NCI-H1092 (cell line): ENCODE measurements at regions not wholly inside any gene's neighbourhood (a gene's known extent, or its start where the extent isn't known, plus 50 kb on each side); places are given as distances from the start of the nearest gene placed in this dataset.
"Not testable (repeated sequence)": the region's sequence is repeated elsewhere in the genome, so short reads cannot be mapped to it uniquely, and the experiment has no call there.

Experiments
- DNase-seq: peaks from one replicate; lab custom pipeline; 2025; lab: John Stamatoyannopoulos, UW

GRCh38 chr9:78172610-78173009, 63.3 kb upstream of the CEP78 start:
- not testable (repeated sequence) for DNase-seq

- no peak for DNase-seq
These were observed 64.2 kb upstream of the CEP78 start for GRCh38 chr9:78171651-78172050.

GRCh38 chr9:78169125-78169524, 66.8 kb upstream of the CEP78 start:
- no peak for DNase-seq

- no peak for DNase-seq
These were observed 68.5 kb upstream of the CEP78 start for GRCh38 chr9:78167356-78167755.

DNA sequence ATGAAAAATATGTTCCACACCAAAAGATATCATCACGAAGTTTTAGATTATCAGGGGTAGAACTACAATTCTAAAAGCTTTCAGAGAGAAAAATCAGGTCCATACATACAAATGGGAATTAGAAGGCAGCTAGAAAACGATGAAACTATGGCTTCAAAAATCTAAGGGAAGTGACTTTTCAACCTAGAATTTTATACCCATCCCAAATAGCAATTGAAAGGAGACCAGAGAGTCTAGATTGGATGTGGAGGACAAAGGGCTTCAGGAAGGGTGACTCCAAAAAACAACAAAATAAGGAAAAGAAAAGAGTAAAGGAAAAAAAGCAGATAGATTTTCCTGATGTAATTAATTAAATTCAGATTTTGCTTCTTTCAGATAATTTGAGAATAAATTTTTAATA, 72.0 kb upstream of the CEP78 start:
- no peak for DNase-seq

- no peak for DNase-seq
These were observed 77.6 kb upstream of the CEP78 start for GRCh38 chr9:78158286-78158685.

GRCh38 chr9:78150983-78151356, 84.9 kb upstream of the CEP78 start:
- DNase-seq, result no peak

GRCh38 chr9:78150312-78150982, 85.4 kb upstream of the CEP78 start:
- DNase-seq, result no peak

DNA sequence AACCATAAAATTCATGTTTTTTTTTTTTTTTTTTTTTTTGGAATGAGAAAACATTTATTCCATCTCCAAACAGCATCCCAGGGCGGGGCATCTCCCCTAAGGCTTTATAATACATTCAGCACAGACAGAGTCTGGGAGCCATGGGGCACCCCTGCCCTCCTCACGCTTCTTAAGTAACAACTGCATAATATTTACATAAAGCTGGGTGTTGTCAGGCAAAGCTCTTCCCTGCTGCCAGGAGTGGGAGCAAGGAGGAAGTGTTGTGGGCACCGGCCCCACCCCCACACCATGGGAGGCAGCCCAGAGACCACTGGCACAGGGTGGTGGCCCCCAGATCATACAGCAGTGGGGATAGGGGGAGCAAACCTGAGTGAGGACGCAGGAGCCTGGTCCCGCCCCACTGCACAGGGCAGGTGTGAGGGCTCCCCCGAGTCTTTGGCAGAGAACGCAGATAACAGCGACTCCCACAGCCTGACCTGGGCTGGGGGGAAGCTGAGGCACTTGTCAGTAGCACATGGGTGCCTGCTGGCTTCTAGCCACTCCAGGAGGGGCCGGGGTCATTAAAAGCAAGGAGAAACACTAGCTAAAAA, 86.1 kb upstream of the CEP78 start:
- no peak for DNase-seq

DNA sequence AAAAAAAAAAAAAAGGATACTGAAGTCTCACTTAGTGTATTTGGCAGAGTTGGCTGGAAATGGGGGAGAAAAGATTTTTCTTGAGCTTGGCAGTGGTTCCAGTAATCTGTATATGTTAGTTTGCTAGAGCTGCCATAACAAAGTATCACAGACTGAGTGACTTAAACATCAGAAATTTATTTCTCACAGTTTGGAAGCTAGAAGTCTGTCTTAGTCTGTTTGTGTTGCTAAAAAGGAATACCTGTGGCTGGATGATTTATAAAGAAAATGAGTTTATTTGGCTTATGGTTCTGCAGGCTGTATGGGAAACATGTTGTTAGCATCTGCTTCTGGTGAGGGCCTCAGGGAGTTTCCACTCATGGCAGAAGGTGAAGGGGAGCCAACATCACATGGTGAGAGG, 89.6 kb upstream of the CEP78 start:
- DNase-seq, result no peak

DNA sequence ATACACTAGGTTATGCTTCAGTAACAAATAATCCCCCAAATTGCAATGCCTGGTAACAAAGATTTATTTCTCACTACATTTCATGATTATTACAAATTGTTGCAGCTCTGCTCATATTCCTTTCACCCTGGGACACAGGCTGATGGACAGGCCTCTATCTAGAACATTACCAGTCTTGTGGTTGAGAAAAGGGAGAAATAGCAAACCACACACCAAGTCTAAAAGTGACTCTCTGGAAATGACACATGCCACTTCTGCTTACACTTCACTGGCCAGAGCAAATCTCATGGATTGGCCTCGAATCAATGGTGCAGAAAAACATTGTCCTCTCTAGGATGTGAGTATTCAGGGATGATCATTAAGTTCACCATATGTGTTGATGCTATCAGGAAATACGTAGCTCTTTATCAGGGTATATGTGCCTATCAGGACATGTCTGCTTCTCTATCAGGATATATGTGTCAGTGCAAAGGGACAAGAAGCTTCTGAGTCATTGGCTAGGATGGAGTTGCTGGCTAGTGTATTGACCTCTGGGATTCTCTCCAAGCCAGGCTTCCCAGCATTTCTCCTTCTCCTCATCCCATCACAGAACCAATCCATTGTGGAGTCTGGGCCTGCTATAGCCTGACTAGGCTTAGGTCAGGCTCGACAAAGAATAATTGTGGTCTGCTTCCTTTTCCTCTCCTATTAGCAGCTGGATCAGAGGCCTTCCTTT, 91.1 kb upstream of the CEP78 start:
- no peak for DNase-seq

DNA sequence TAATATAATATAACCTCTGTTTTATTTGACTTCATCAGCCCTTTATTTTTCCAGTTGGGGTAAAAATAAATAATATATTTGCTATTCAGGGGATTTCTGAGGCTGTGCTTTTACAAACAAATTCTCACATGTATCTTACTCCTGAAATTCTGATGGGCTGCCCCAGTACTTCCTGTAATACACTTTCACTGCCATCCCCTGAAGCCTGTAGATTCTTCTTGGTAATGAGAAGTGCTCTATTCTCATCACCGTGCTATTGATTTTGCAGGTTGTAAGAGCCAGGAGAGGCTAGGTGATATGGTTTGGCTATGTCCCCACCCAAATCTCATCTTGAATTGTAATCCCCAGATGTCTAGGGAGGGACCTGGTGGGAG, 91.9 kb upstream of the CEP78 start:
- no peak for DNase-seq

- DNase-seq, result no peak
These were observed 92.4 kb upstream of the CEP78 start for GRCh38 chr9:78143281-78144007.

- not testable (repeated sequence) for DNase-seq
These were observed 93.6 kb upstream of the CEP78 start for GRCh38 chr9:78142264-78142663.

DNA sequence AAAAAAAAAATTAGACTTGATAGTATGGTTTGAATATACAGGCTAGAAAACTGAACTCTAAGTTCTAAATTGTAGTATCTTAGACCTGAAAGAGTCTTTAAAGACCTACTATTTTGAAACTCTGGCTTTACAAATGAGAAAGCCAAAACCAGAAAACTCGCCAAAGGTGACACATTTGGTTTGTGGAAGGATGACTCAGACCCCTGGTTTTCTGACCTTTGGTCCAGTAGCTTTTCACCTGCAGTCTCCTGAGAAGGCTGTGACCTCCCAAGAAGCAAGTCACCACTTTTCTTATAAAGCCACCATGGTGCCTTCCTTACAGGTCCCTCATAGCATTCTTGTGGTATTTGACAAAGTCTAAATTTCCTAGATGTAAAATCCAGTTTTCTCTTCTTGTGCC, 102.1 kb upstream of the CEP78 start:
- DNase-seq, result no peak

DNA sequence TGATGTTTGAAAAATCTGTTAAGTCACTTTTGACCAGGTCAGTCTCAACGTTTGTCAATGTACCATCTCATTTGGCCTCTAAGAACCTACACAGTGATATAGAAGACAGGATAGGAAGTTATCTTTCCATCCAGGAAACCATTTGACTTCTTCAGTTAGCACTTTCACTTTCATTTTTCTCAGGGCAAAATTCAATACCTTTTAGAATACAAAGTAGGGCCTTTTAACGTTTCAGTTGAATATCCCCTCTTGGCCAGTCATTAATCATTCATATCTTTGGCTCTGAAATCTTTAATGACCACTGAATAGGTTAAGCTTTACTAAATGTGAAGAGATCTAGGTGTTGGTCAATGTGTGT, 101.1 kb upstream of the GNAQ start:
- DNase-seq, result no peak

- DNase-seq, result no peak
These were observed 100.5 kb upstream of the GNAQ start for GRCh38 chr9:78131969-78132700.

GRCh38 chr9:78130853-78131252, 99.2 kb upstream of the GNAQ start:
- no peak for DNase-seq

DNA sequence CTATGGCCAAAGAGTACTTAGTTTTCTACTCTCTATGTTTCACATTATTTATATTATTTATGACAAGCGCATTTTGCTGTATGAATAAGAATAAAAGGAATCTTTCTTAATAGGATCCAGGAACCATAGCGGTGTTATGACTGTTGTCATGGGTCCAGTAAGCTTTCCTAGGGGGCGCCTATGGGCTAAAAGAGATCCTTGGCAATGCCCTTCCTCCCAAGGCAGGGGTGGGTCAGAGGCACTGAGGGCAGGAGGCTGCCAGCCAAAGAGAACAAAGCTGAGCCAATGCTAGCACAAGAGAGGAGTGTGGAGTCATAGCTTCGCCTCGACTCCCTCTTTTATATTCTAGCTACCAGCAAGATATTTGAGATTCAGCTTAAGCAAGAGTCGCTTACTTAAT, 98.4 kb upstream of the GNAQ start:
- no peak for DNase-seq

GRCh38 chr9:78127279-78128225, 95.9 kb upstream of the GNAQ start:
- DNase-seq, result no peak

- DNase-seq, result no peak
These were observed 92.2 kb upstream of the GNAQ start for GRCh38 chr9:78123808-78124207.
